ENCODE measurements at regions not wholly inside any gene's neighbourhood (a gene's known extent, or its start where the extent isn't known, plus 50 kb on each side); places are given as distances from the start of the nearest gene placed in this dataset.

DNA sequence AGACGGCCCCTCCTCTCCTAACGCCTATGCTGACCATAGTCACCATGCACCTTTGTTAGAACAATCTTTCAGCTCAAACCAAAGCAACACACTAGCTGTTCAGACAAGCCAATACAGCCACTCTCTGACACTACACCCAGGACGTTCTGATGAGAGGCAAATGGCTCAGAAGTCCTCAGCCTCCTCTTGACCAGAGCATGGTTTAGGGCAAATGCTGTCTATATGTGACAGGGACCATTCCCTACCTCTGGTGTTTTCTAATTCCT lies 264.8 kb upstream of the HES1 start:
- no peak overlapping the region for H3K4me3 ChIP-seq (ENCODE audit: low read depth, low read length)
- TF ChIP-seq, protein P1, sequence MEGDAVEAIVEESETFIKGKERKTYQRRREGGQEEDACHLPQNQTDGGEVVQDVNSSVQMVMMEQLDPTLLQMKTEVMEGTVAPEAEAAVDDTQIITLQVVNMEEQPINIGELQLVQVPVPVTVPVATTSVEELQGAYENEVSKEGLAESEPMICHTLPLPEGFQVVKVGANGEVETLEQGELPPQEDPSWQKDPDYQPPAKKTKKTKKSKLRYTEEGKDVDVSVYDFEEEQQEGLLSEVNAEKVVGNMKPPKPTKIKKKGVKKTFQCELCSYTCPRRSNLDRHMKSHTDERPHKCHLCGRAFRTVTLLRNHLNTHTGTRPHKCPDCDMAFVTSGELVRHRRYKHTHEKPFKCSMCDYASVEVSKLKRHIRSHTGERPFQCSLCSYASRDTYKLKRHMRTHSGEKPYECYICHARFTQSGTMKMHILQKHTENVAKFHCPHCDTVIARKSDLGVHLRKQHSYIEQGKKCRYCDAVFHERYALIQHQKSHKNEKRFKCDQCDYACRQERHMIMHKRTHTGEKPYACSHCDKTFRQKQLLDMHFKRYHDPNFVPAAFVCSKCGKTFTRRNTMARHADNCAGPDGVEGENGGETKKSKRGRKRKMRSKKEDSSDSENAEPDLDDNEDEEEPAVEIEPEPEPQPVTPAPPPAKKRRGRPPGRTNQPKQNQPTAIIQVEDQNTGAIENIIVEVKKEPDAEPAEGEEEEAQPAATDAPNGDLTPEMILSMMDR (IDR thresholded peaks at IDR 0.05; ENCODE audit: borderline replicate concordance, insufficient read depth, low read depth, low read length), result no peak

DNA sequence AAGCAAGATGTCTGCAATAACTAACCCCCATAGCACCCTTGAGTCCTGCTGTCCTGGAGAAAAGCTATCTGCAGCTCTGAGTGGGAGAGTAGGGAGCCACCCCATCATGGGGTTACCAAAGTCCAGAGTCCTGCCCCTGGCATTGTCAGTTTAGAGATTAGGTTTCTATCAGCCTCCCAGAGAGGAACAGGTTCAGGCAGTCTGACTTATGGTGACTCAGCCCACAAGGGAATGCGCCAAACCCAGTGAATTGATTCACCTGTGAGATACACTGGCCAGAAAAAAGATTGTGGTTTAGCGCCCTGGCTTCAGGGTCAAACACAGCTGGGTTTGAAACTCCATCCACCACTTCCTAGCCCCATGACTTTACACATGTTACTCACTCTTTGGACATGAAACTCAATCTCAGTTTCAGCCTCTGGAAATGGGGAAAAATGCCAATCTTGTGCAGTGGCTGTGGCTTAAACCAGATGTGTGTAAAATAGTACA lies 263.6 kb upstream of the HES1 start:
- TF ChIP-seq, protein P1 (IDR thresholded peaks at IDR 0.05; ENCODE audit: borderline replicate concordance, insufficient read depth, low read depth, low read length), result no peak
- no peak overlapping the region for H3K4me3 ChIP-seq (ENCODE audit: low read depth, low read length)

DNA sequence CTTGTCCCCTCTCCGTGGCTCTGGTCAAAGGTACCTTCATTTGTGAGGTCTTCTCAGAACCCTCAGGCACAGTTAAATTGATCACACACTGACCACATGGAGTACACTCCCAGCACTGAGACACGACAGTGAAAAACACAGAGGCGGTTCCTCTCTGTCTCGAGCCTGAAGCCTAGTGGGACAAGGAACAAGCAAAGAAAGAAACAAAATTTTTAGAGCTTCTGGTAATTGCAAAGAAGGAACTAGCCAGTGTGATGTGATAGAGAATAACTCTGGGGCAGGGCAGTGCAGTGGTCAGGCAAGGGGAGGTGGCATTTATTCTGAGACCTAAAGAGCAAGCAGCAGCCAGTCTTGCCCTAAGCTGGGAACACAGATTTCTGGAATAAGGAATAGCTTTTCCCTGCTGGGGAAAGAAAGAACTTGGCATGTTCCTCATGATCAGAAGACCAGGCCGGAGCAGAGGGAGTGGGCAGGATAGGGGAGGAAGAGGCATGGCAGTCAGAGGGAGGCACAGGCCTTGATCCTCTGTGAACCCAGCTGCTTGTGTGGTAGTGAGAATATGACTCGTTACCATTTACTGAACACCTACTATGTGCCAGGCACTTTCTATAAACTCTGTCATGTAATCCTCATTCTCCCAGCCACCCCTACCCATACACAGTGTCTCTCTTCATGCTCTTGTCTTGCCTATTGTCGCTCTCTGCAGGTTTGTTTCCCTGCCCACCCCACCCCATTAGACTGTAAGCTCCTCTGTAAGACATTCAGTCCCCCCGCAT lies 262.3 kb upstream of the HES1 start:
- TF ChIP-seq, protein P1 (IDR thresholded peaks at IDR 0.05; ENCODE audit: borderline replicate concordance, insufficient read depth, low read depth, low read length), result no peak
- no peak overlapping the region for H3K4me3 ChIP-seq (ENCODE audit: low read depth, low read length)

DNA sequence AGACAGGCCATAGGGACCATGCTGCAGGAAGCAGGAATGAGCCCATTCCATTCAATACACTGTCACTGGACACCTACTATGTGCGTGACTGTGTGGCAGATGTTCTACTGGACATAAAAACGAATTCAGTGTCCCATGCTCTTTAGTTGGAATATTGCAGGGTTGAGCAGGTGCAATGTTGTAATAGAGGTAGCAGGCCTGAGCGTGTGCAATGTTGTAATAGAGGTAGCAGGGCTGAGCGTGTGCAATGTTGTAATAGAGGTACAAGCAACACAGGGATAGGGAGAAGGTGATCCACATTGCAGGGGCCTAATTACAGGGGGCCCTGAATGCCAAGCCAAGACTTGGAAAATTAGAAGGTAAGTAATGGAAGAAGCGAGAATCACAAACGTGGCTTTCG lies 261.4 kb upstream of the HES1 start:
- TF ChIP-seq, protein P1 (IDR thresholded peaks at IDR 0.05; ENCODE audit: borderline replicate concordance, insufficient read depth, low read depth, low read length), result no peak
- H3K4me3 ChIP-seq (ENCODE audit: low read depth, low read length), result no peak overlapping the region

DNA sequence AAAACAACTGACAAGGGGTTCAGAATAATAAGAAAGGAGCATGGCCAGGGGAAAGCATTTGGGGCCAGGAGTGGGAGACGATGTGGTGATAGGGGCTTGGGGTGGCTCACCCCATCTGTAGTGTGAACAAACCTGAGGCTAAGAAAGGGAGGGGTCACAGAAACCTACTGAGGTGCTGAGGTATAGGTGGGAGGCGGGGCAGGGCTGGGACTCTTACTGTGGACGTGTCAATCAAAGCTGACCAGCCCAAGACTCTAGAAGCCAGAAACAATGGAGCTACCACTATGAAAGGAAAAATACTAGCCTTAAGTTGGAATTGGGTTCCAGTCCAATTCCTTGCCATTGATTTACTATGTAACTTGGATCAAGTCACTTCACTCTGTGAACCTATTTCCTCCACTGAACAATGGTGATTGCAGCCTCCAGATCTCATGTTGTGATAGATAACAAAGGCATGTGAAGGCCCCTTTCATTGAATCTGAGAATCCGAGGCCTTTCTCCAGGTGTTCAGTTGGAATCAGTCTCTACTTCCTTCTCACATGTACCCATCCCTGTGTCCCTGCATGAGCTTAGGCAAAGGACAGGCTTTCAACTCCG lies 260.9 kb upstream of the HES1 start:
- H3K4me3 ChIP-seq (ENCODE audit: low read depth, low read length), result no peak overlapping the region
- TF ChIP-seq, protein P1 (IDR thresholded peaks at IDR 0.05; ENCODE audit: borderline replicate concordance, insufficient read depth, low read depth, low read length), result no peak

DNA sequence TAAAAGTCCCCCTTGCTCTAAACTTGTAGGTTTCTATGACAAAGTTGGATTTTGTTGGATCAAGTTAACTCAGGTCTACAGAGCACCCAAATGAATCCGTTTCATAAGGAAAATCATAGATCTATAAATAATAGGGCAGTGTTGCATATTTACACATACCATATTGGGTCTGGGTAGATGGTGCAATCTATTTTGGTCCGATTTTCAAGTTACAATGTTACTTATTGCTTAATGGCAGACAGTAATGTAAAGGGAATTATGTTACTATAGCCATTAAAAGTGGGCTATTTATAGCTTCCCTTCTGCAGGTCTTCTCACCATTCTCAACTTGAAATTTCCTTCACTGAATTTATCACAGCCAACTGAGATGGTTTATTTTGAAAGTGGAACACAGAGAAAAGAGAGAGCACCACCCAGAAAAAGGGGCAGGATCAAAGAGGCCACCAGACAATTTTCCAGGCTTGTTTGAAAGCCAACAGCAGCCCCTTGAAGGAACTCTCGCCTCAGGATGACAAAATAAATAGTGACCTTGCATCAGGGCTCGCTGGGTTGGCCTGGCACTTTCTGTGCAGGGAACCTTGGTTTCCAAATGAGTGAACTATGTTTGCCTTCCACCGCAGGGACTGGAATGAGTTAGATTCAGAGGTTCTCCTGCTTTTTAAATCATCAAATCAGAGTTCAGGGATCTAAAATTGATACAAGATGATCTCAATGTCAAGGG lies 260.2 kb upstream of the HES1 start:
- H3K4me3 ChIP-seq (ENCODE audit: low read depth, low read length), result no peak overlapping the region
- TF ChIP-seq, protein P1 (IDR thresholded peaks at IDR 0.05; ENCODE audit: borderline replicate concordance, insufficient read depth, low read depth, low read length), result no peak
